Activated CD4-positive, CD25-positive, alpha-beta regulatory T cell treated with anti-CD3 and anti-CD28 coated beads, Interleukin-2, amount 50 U/mL, for 16 hours (primary cell): ENCODE measurements at regions not wholly inside any gene's neighbourhood (a gene's known extent, or its start where the extent isn't known, plus 50 kb on each side); places are given as distances from the start of the nearest gene placed in this dataset.
"Not testable (repeated sequence)": the region's sequence is repeated elsewhere in the genome, so short reads cannot be mapped to it uniquely, and the experiment has no call there.

Experiments
- DNase-seq: peaks from one replicate; pipeline ENCODE4 v3.0.0-alpha.2; 2020; ENCODE audit warnings: low read depth, low spot score

GRCh38 chr9:65566018-65566417, 109.7 kb upstream of the ZNG1E start:
- DNase-seq = not testable (repeated sequence)

- DNase-seq = not testable (repeated sequence)
Measured at GRCh38 chr9:65519018-65519417, 156.7 kb upstream of the ZNG1E start.

- not testable (repeated sequence) for DNase-seq
Measured at GRCh38 chr9:65514465-65514864, 161.3 kb upstream of the ZNG1E start.

GRCh38 chr9:65507897-65508296, 167.8 kb upstream of the ZNG1E start:
- DNase-seq = not testable (repeated sequence)

GRCh38 chr9:65504686-65505085, 171.0 kb upstream of the ZNG1E start:
- not testable (repeated sequence) for DNase-seq

- not testable (repeated sequence) for DNase-seq
Measured at GRCh38 chr9:65503696-65504095, 172.0 kb upstream of the ZNG1E start.

- DNase-seq = not testable (repeated sequence)
Measured at GRCh38 chr9:65482890-65483289, 192.8 kb upstream of the ZNG1E start.

GRCh38 chr9:65481291-65481690, 194.4 kb upstream of the ZNG1E start:
- DNase-seq = not testable (repeated sequence)

GRCh38 chr9:65474891-65475290, 189.9 kb upstream of the FOXD4L5 start:
- DNase-seq = not testable (repeated sequence)

GRCh38 chr9:65473059-65473822, 188.2 kb upstream of the FOXD4L5 start:
- not testable (repeated sequence) for DNase-seq

- DNase-seq = not testable (repeated sequence)
Measured at GRCh38 chr9:65471106-65471505, 186.1 kb upstream of the FOXD4L5 start.

GRCh38 chr9:65466911-65467734, 182.1 kb upstream of the FOXD4L5 start:
- not testable (repeated sequence) for DNase-seq

GRCh38 chr9:65465246-65465895, 180.4 kb upstream of the FOXD4L5 start:
- DNase-seq = not testable (repeated sequence)

GRCh38 chr9:65462476-65462875, 177.5 kb upstream of the FOXD4L5 start:
- DNase-seq = not testable (repeated sequence)

- DNase-seq = no peak
Measured at GRCh38 chr9:65459756-65460320, 174.8 kb upstream of the FOXD4L5 start.

- DNase-seq = no peak
Measured at GRCh38 chr9:65458992-65459391, 174.0 kb upstream of the FOXD4L5 start.

- no peak for DNase-seq
Measured at GRCh38 chr9:65458465-65458864, 173.5 kb upstream of the FOXD4L5 start.

- DNase-seq = not testable (repeated sequence)
Measured at GRCh38 chr9:65456991-65457390, 172.0 kb upstream of the FOXD4L5 start.

- not testable (repeated sequence) for DNase-seq
Measured at GRCh38 chr9:65455751-65456647, 171.0 kb upstream of the FOXD4L5 start.

GRCh38 chr9:65455136-65455535, 170.1 kb upstream of the FOXD4L5 start:
- not testable (repeated sequence) for DNase-seq

- not testable (repeated sequence) for DNase-seq
Measured at GRCh38 chr9:65454666-65455065, 169.7 kb upstream of the FOXD4L5 start.
